Common myeloid progenitor, CD34-positive (primary cell): ENCODE measurements at regions not wholly inside any gene's neighbourhood (a gene's known extent, or its start where the extent isn't known, plus 50 kb on each side); places are given as distances from the start of the nearest gene placed in this dataset.

ENCODE experiments used
- CTCF ChIA-PET: fragments of 350-600 bp; sonication (Branson Sonifier 250); formaldehyde crosslinking; loops from one replicate; lab custom pipeline; 2021; ENCODE audit warnings: antibody characterized with exemption; lab: Charles Lee
- POLR2A ChIA-PET: fragments of 350-600 bp; sonication (Branson Sonifier 250); formaldehyde crosslinking; loops from one replicate; lab custom pipeline; 2021; ENCODE audit warnings: antibody characterized with exemption; lab: Charles Lee
- DNase-seq, 3 donors: peaks; one replicate each; pipeline versions ENCODE4 v3.0.0 to v3.0.0-alpha.2; 2013
- H3K27ac ChIP-seq, 2 experiments: 1 replicate in 1 of 2; 2 replicates in 1 of 2; pipeline ENCODE4 v1.7.0; 2013; ENCODE audit warnings: inconsistent platforms in 2 of 2, low read length in 2 of 2, mild to moderate bottlenecking in 2 of 2, low read depth in 1 of 2, moderate library complexity in 1 of 2; ENCODE audit not compliant: severe bottlenecking in 2 of 2, insufficient read depth in 1 of 2, poor library complexity in 1 of 2
- H3K27me3 ChIP-seq, 5 experiments: replicated peaks in 2 of 5; 1 replicate in 3 of 5; 2 replicates in 2 of 5; pipeline versions ENCODE4 v1.6.1 to v1.7.0; 2013; ENCODE audit warnings: low read length in 4 of 5, mild to moderate bottlenecking in 2 of 5, moderate library complexity in 2 of 5, inconsistent platforms in 1 of 5; ENCODE audit not compliant: insufficient read depth in 5 of 5, control insufficient read depth in 4 of 5
- H3K36me3 ChIP-seq, 4 experiments: 1 replicate in 2 of 4; 2 replicates in 2 of 4; pipeline versions ENCODE4 v1.6.1 to v1.7.0; 2013; ENCODE audit warnings: low read length in 3 of 4, control low read depth in 1 of 4, mild to moderate bottlenecking in 1 of 4; ENCODE audit not compliant: control insufficient read depth in 4 of 4, insufficient read depth in 4 of 4
- H3K4me1 ChIP-seq, 4 experiments: 1 replicate in 3 of 4; 2 replicates in 1 of 4; pipeline versions ENCODE4 v1.6.1 to v1.7.1; 2013; ENCODE audit warnings: low read length in 3 of 4, mild to moderate bottlenecking in 3 of 4, control low read depth in 1 of 4, inconsistent platforms in 1 of 4, moderate library complexity in 1 of 4; ENCODE audit not compliant: control insufficient read depth in 4 of 4, insufficient read depth in 4 of 4; ENCODE audit errors: control extremely low read depth in 1 of 4
- H3K4me3 ChIP-seq, 7 experiments: 1 replicate in 4 of 7; 2 replicates in 3 of 7; pipeline versions ENCODE4 v1.5.1 to v1.7.0; 2013; ENCODE audit warnings: mild to moderate bottlenecking in 7 of 7, low read length in 6 of 7, moderate library complexity in 6 of 7, inconsistent platforms in 2 of 7, low read depth in 2 of 7, control low read depth in 1 of 7; ENCODE audit not compliant: insufficient read depth in 4 of 7, control insufficient read depth in 1 of 7; ENCODE audit errors: extremely low read depth in 1 of 7
- H3K9me3 ChIP-seq, 5 experiments: 1 replicate in 4 of 5; 2 replicates in 1 of 5; pipeline versions ENCODE4 v1.6.1 to v1.7.1; 2013; ENCODE audit warnings: low read length in 4 of 5, mild to moderate bottlenecking in 2 of 5, inconsistent platforms in 1 of 5, low read depth in 1 of 5, moderate library complexity in 1 of 5; ENCODE audit not compliant: control insufficient read depth in 4 of 5, insufficient read depth in 2 of 5; ENCODE audit errors: control extremely low read depth in 1 of 5
- WGBS: methylation state at CpG from one replicate; pipeline ENCODE4 v1.1.5; 2013; ENCODE audit not compliant: insufficient coverage; 5-methylcytosine and 5-hydroxymethylcytosine counted together

GRCh38 chr9:13717322-13718054 lies 438.0 kb upstream of the MPDZ start:
- POLR2A ChIA-PET, result no interaction called here
- Histone ChIP-seq H3K9me3 (no peaks in the 10 kb centered on the region), H3K27me3 (peaks cover 0 to 2% (median 0%) of the 10 kb centered on the region in 5 experiments), H3K27ac (no peak overlapping the region), H3K36me3 (no peaks in the 10 kb centered on the region), H3K4me1 (peaks cover 0 to 2% (median 0%) of the 10 kb centered on the region in 4 experiments), H3K4me3 (no peak overlapping the region)
- DNase-seq, result no peak
- 85% methylated on average over 3 of the region's 3 CpGs for WGBS
- CTCF ChIA-PET, result no interaction called here

- H3K27me3 ChIP-seq, result peaks cover 0 to 2% (median 0%) of the 10 kb centered on the region in 5 experiments
- WGBS, result 77% methylated on average over 3 of the region's 6 CpGs
- H3K4me3 ChIP-seq, result no peak overlapping the region
- ChIA-PET CTCF (interaction anchor here (0.7 kb wide), 1 partner anchor 1963 kb away, joined by 3 read pairs; no protein-coding TSS in a partner anchor), POLR2A (no interaction called here)
- peaks cover 0 to 2% (median 0%) of the 10 kb centered on the region in 4 experiments for H3K4me1 ChIP-seq
- no peak overlapping the region for H3K27ac ChIP-seq
- H3K36me3 ChIP-seq, result no peaks in the 10 kb centered on the region
- no peaks in the 10 kb centered on the region for H3K9me3 ChIP-seq
- no peak for DNase-seq
These were observed 437.3 kb upstream of the MPDZ start for GRCh38 chr9:13716601-13717321.

GRCh38 chr9:13716090-13716489 lies 436.6 kb upstream of the MPDZ start:
- ChIA-PET CTCF (interaction anchor here (0.7 kb wide), 1 partner anchor 1964 kb away, joined by 3 read pairs; no protein-coding TSS in a partner anchor), POLR2A (no interaction called here)
- Histone ChIP-seq H3K4me1 (peaks cover 0 to 2% (median 0%) of the 10 kb centered on the region in 4 experiments), H3K4me3 (no peak overlapping the region), H3K27me3 (peaks cover 0 to 2% (median 0%) of the 10 kb centered on the region in 5 experiments), H3K36me3 (no peaks in the 10 kb centered on the region), H3K9me3 (no peaks in the 10 kb centered on the region), H3K27ac (no peak overlapping the region)
- DNase-seq, result no peak
- no CpG with 5 or more reads among the region's 1 CpG for WGBS

GRCh38 chr9:13715430-13715829 lies 435.9 kb upstream of the MPDZ start:
- WGBS, result 80% methylated on average over 1 of the region's 1 CpG
- H3K4me1 ChIP-seq, result peaks cover 0 to 2% (median 0%) of the 10 kb centered on the region in 4 experiments
- H3K27me3 ChIP-seq, result peaks cover 0 to 2% (median 0%) of the 10 kb centered on the region in 5 experiments
- no peak overlapping the region for H3K4me3 ChIP-seq
- no peaks in the 10 kb centered on the region for H3K36me3 ChIP-seq
- no peaks in the 10 kb centered on the region for H3K9me3 ChIP-seq
- no peak overlapping the region for H3K27ac ChIP-seq
- ChIA-PET CTCF (no interaction called here), POLR2A (no interaction called here)
- DNase-seq, result no peak

- Histone ChIP-seq H3K36me3 (no peaks in the 10 kb centered on the region), H3K4me3 (no peak overlapping the region), H3K9me3 (no peaks in the 10 kb centered on the region), H3K27me3 (no peaks in the 10 kb centered on the region), H3K27ac (no peak overlapping the region), H3K4me1 (no peaks in the 10 kb centered on the region)
- WGBS, result 64% methylated on average over 3 of the region's 4 CpGs
- POLR2A ChIA-PET, result no interaction called here
- DNase-seq, result no peak
- CTCF ChIA-PET, result no interaction called here
These were observed 428.4 kb upstream of the MPDZ start for GRCh38 chr9:13707612-13708576.

- H3K4me1 ChIP-seq, result no peaks in the 10 kb centered on the region
These were observed 426.4 kb upstream of the MPDZ start for GRCh38 chr9:13705918-13706317.

More at GRCh38 chr9:13705918-13706317, 426.4 kb upstream of the MPDZ start:
- H3K36me3 ChIP-seq, result no peaks in the 10 kb centered on the region
- H3K27me3 ChIP-seq, result no peaks in the 10 kb centered on the region
- H3K9me3 ChIP-seq, result no peaks in the 10 kb centered on the region
- H3K4me3 ChIP-seq, result no peak overlapping the region
- ChIA-PET CTCF (no interaction called here), POLR2A (no interaction called here)
- no peak for DNase-seq
- 97% methylated on average over 4 of the region's 6 CpGs for WGBS
- H3K27ac ChIP-seq, result no peak overlapping the region
